Hepatocyte (in vitro differentiated cells): ENCODE measurements at regions not wholly inside any gene's neighbourhood (a gene's known extent, or its start where the extent isn't known, plus 50 kb on each side); places are given as distances from the start of the nearest gene placed in this dataset.
"Not testable (repeated sequence)": the region's sequence is repeated elsewhere in the genome, so short reads cannot be mapped to it uniquely, and the experiment has no call there.

ENCODE experiments used
- DNase-seq: peaks from one replicate; pipeline ENCODE4 v3.0.0-alpha.2; 2016; ENCODE audit warnings: low spot score
- H2AFZ ChIP-seq: fragments of 200-600 bp; sonication (generic); 2 replicates; pipeline ENCODE4 v1.6.0; 2016; ENCODE audit warnings: antibody characterized with exemption, mild to moderate bottlenecking
- H3K27ac ChIP-seq: fragments of 200-600 bp; sonication (generic); 2 replicates; pipeline ENCODE4 v1.5.1; 2016; ENCODE audit warnings: mild to moderate bottlenecking
- H3K27me3 ChIP-seq: fragments of 200-600 bp; sonication (generic); 2 replicates; pipeline ENCODE4 v1.6.1; 2016
- H3K36me3 ChIP-seq: fragments of 200-600 bp; sonication (generic); replicated peaks from 2 replicates; pipeline ENCODE4 v1.5.1; 2016; ENCODE audit warnings: low read depth; ENCODE audit not compliant: insufficient read depth
- H3K4me1 ChIP-seq: fragments of 200-600 bp; sonication (generic); 2 replicates; pipeline ENCODE4 v1.5.1; 2016; ENCODE audit warnings: mild to moderate bottlenecking, moderate library complexity; ENCODE audit not compliant: insufficient read depth
- H3K4me2 ChIP-seq: fragments of 200-600 bp; sonication (generic); 2 replicates; pipeline ENCODE4 v1.6.0; 2016
- H3K4me3 ChIP-seq: fragments of 200-600 bp; sonication (generic); 2 replicates; pipeline ENCODE4 v1.5.1; 2016; ENCODE audit warnings: mild to moderate bottlenecking
- H3K79me2 ChIP-seq: fragments of 200-600 bp; sonication (generic); 2 replicates; pipeline ENCODE4 v1.6.0; 2017; ENCODE audit warnings: mild to moderate bottlenecking
- H3K9me2 ChIP-seq: fragments of 200-600 bp; sonication (generic); replicated peaks from 2 replicates; pipeline ENCODE4 v1.6.0; 2017; ENCODE audit warnings: mild to moderate bottlenecking; ENCODE audit not compliant: insufficient read depth
- H3K9me3 ChIP-seq: fragments of 200-600 bp; sonication (generic); 2 replicates; pipeline ENCODE4 v1.5.1; 2016; ENCODE audit warnings: low read depth, mild to moderate bottlenecking
- H4K20me1 ChIP-seq: fragments of 200-600 bp; sonication (generic); 2 replicates; pipeline ENCODE4 v1.6.0; 2016; ENCODE audit warnings: mild to moderate bottlenecking; ENCODE audit not compliant: insufficient read depth, poor library complexity, severe bottlenecking
- CTCF ChIP-seq: fragments of 200-600 bp; sonication (generic); IDR thresholded peaks from 2 replicates; pipeline ENCODE4 v1.5.1; 2016; ENCODE audit warnings: antibody characterized with exemption, mild to moderate bottlenecking; ENCODE audit not compliant: poor library complexity
- EZH2 ChIP-seq: fragments of 200-600 bp; sonication (generic); IDR thresholded peaks from 2 replicates; pipeline ENCODE4 v1.6.1; 2016; ENCODE audit warnings: antibody characterized with exemption, mild to moderate bottlenecking, borderline replicate concordance
- EZH2phosphoT487 ChIP-seq: fragments of 200-600 bp; sonication (generic); IDR thresholded peaks from one replicate; pipeline ENCODE4 v1.6.1; 2018; ENCODE audit warnings: antibody characterized with exemption, mild to moderate bottlenecking, low read depth, moderate library complexity; ENCODE audit not compliant: unreplicated experiment, severe bottlenecking
- WGBS: methylation state at CpG from one replicate; pipeline ENCODE4 v1.1.6; 2016; ENCODE audit warnings: low lambda C conversion rate; ENCODE audit errors: missing lambda C conversion rate; 5-methylcytosine and 5-hydroxymethylcytosine counted together

- no peaks in the 10 kb centered on the region for H3K27me3 ChIP-seq
- H3K4me1 ChIP-seq, result peaks cover 5% of the 10 kb centered on the region
- WGBS, result 90% methylated on average over 5 of the region's 5 CpGs
- no peak overlapping the region for H3K4me3 ChIP-seq
- no peak for DNase-seq
- no peaks in the 10 kb centered on the region for H3K9me2 ChIP-seq
- H3K9me3 ChIP-seq, result no peaks in the 10 kb centered on the region
- H3K79me2 ChIP-seq, result no peaks in the 10 kb centered on the region
- H2AFZ ChIP-seq, result no peak overlapping the region
- no peaks in the 10 kb centered on the region for H3K36me3 ChIP-seq
- TF ChIP-seq CTCF (no peak), EZH2phosphoT487 (no peak), EZH2 (no peak)
- H3K4me2 ChIP-seq, result no peak overlapping the region
- no peak overlapping the region for H3K27ac ChIP-seq
- no peaks in the 10 kb centered on the region for H4K20me1 ChIP-seq
Observed at GRCh38 chr2:234249034-234249735, 198.7 kb downstream of the SPP2 start.

DNA sequence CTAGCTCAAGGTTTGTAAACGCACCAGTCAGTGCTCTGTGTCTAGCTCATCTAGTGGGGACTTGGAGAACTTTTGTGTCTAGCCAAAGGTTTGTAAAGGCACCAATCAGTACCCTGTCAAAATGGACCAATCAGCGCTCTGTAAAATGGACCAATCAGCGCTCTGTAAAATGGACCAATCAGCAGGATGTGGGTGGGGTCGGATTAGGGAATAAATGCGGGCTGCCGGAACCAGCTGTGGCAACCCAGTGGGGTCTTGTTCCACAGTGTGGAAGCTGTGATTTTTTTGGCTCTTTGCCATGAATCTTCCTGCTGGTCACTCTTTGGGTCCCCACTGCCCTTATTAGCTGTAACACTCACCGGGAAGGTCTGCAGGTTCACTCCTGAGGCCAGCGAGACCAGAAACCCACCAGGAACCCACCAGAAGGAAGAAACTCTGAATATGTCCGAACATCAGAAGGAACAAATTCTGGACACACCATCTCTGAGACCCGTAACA is 197.8 kb downstream of the SPP2 start:
- H3K9me2 ChIP-seq, H3K4me1 ChIP-seq, H3K36me3 ChIP-seq, H3K27ac ChIP-seq, H3K4me2 ChIP-seq, H4K20me1 ChIP-seq, H3K27me3 ChIP-seq, H3K9me3 ChIP-seq, H3K4me3 ChIP-seq, H3K79me2 ChIP-seq, DNase-seq, H2AFZ ChIP-seq: not testable (repeated sequence)
- WGBS, result 97% methylated on average over 10 of the region's 10 CpGs

DNA sequence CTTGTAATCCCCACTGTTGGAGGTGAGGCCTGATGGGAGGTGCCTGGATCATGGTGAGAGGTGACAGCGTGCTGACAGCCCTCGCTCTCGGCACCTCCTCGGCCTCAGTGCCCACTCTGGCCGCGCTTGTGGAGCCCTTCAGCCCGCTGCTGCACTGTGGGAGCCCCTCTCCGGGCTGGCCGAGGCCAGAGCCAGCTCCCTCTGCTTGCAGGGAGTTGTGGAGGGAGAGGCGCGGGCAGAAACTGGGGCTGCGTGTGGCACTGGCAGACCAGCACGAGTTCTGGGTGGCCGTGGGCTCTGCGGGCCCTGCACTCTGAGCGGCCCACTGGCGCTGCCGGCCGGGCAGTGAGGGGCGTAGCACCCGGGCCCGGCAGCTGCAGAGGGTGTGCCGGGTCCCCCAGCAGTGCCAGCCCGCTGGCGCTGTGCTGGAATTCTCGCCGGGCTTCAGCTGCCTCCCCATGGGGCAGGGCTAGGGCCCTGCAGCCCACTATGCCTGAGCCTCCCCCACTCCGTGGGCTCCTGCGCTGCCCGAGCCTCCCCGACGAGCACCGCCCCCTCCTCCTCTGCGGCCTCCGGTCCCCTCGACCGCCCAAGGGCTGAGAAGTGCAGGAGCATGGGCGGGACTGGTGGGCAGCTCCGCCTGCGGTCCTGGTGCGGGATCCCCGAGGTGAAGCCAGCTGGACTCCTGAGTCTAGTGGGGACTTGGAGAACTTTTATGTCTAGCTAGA is 197.1 kb downstream of the SPP2 start:
- Histone ChIP-seq H4K20me1 (no peaks in the 10 kb centered on the region), H3K9me3 (no peaks in the 10 kb centered on the region), H2AFZ (no peak overlapping the region), H3K4me3 (no peak overlapping the region), H3K79me2 (no peaks in the 10 kb centered on the region), H3K36me3 (no peaks in the 10 kb centered on the region), H3K4me2 (no peak overlapping the region), H3K27me3 (no peaks in the 10 kb centered on the region), H3K27ac (no peak overlapping the region), H3K4me1 (peaks cover 5% of the 10 kb centered on the region), H3K9me2 (no peaks in the 10 kb centered on the region)
- WGBS, result 98% methylated on average over 38 of the region's 42 CpGs
- no peak for DNase-seq
- TF ChIP-seq CTCF (no peak), EZH2 (no peak), EZH2phosphoT487 (no peak)

DNA sequence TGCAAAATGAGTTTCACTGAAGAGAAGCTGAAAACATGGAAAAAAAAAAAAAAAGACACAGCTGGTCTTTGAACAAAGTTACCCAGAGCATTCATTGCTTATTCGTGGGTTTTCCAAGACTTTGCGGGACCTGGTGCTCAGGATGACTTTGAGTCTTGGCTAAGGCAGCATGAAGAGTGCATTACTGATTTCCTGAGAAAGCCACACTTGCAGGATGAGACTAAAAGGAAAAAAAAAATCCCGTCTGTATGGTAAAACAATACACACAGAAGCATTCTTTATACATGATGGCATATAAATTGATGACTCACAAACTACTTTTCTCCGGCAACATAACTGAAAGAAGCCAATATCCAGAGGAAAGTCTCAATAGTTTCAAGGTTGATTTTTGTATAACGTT is 195.4 kb downstream of the SPP2 start:
- no peaks in the 10 kb centered on the region for H3K27me3 ChIP-seq
- 71% methylated on average over 5 of the region's 5 CpGs for WGBS
- no peak for TF ChIP-seq CTCF
- no peak for TF ChIP-seq EZH2phosphoT487
- TF ChIP-seq EZH2, result no peak
- no peaks in the 10 kb centered on the region for H3K79me2 ChIP-seq
- no peak overlapping the region for H3K27ac ChIP-seq
- no peaks in the 10 kb centered on the region for H3K4me1 ChIP-seq
- no peak overlapping the region for H3K4me3 ChIP-seq
- no peaks in the 10 kb centered on the region for H3K9me2 ChIP-seq
- no peaks in the 10 kb centered on the region for H3K9me3 ChIP-seq
- no peaks in the 10 kb centered on the region for H3K36me3 ChIP-seq
- DNase-seq, result no peak
- no peaks in the 10 kb centered on the region for H4K20me1 ChIP-seq
- H2AFZ ChIP-seq, result no peak overlapping the region
- H3K4me2 ChIP-seq, result no peak overlapping the region
